ENCODE measurements at regions not wholly inside any gene's neighbourhood (a gene's known extent, or its start where the extent isn't known, plus 50 kb on each side); places are given as distances from the start of the nearest gene placed in this dataset.

- TF ChIP-seq CTCF (IDR thresholded peaks at IDR 0.05; ENCODE audit: control extremely low read depth, extremely low read depth, low read depth, missing control alignments): no peak
- CTCF ChIA-PET: interaction anchor here (0.8 to 1.9 kb wide), 3 partner anchors 10 to 25 kb away, joined by 3 to 5 read pairs (median 3); no protein-coding TSS in a partner anchor
Measured at GRCh38 chr15:39327005-39327730, 253.7 kb upstream of the THBS1 start.

GRCh38 chr15:39330061-39330460 lies 250.8 kb upstream of the THBS1 start:
- TF ChIP-seq CTCF (IDR thresholded peaks at IDR 0.05; ENCODE audit: control extremely low read depth, extremely low read depth, low read depth, missing control alignments): no peak
- DNase-seq (ENCODE audit: extremely low spot score): no peak
- ChIA-PET POLR2A (no interaction called here), CTCF (interaction anchor here (1.1 to 1.2 kb wide), 2 partner anchors 66 to 427 kb away, joined by 3 read pairs; no protein-coding TSS in a partner anchor)

More at GRCh38 chr15:39327005-39327730, 253.7 kb upstream of the THBS1 start:
- POLR2A ChIA-PET: no interaction called here
- no peak for DNase-seq (ENCODE audit: extremely low spot score)

GRCh38 chr15:39331584-39331983 lies 249.3 kb upstream of the THBS1 start:
- no peak for DNase-seq (ENCODE audit: extremely low spot score)
- CTCF ChIA-PET: no interaction called here
- POLR2A ChIA-PET: no interaction called here
- TF ChIP-seq CTCF (IDR thresholded peaks at IDR 0.05; ENCODE audit: control extremely low read depth, extremely low read depth, low read depth, missing control alignments): no peak

GRCh38 chr15:39332846-39333245 lies 248.0 kb upstream of the THBS1 start:
- POLR2A ChIA-PET: no interaction called here
- CTCF ChIA-PET: no interaction called here
- TF ChIP-seq CTCF (IDR thresholded peaks at IDR 0.05; ENCODE audit: control extremely low read depth, extremely low read depth, low read depth, missing control alignments): no peak
- DNase-seq (ENCODE audit: extremely low spot score): no peak

GRCh38 chr15:39333393-39333792 lies 247.5 kb upstream of the THBS1 start:
- POLR2A ChIA-PET: no interaction called here
- CTCF ChIA-PET: no interaction called here
- no peak for DNase-seq (ENCODE audit: extremely low spot score)
- no peak for TF ChIP-seq CTCF (IDR thresholded peaks at IDR 0.05; ENCODE audit: control extremely low read depth, extremely low read depth, low read depth, missing control alignments)

GRCh38 chr15:39333896-39334295 lies 247.0 kb upstream of the THBS1 start:
- DNase-seq (ENCODE audit: extremely low spot score): no peak
- POLR2A ChIA-PET: no interaction called here
- no peak for TF ChIP-seq CTCF (IDR thresholded peaks at IDR 0.05; ENCODE audit: control extremely low read depth, extremely low read depth, low read depth, missing control alignments)
- CTCF ChIA-PET: no interaction called here

Measured in GM10248 (cell line).